NAMALWA (cell line): ENCODE measurements at regions not wholly inside any gene's neighbourhood (a gene's known extent, or its start where the extent isn't known, plus 50 kb on each side); places are given as distances from the start of the nearest gene placed in this dataset.

Experiments used
- DNase-seq: peaks from one replicate; pipeline ENCODE4 v3.0.0-alpha.2; 2015; ENCODE audit warnings: low spot score

- no peak for DNase-seq
Measured at GRCh38 chr12:115259968-115260747, 576.2 kb upstream of the TBX3 start.

- no peak for DNase-seq
Measured at GRCh38 chr12:115257791-115258190, 573.8 kb upstream of the TBX3 start.

GRCh38 chr12:115255962-115256361 is 572.0 kb upstream of the TBX3 start:
- no peak for DNase-seq

- DNase-seq, result no peak
Measured at GRCh38 chr12:115255257-115255656, 571.3 kb upstream of the TBX3 start.

GRCh38 chr12:115253049-115253448 is 569.1 kb upstream of the TBX3 start:
- no peak for DNase-seq

GRCh38 chr12:115251727-115252126 is 567.8 kb upstream of the TBX3 start:
- no peak for DNase-seq

- no peak for DNase-seq
Measured at GRCh38 chr12:115249671-115250278, 565.8 kb upstream of the TBX3 start.

GRCh38 chr12:115245020-115245419 is 561.0 kb upstream of the TBX3 start:
- DNase-seq, result no peak

GRCh38 chr12:115243933-115244628 is 560.1 kb upstream of the TBX3 start:
- DNase-seq, result no peak

- DNase-seq, result no peak
Measured at GRCh38 chr12:115240251-115240650, 556.3 kb upstream of the TBX3 start.

GRCh38 chr12:115235880-115236279 is 551.9 kb upstream of the TBX3 start:
- DNase-seq, result no peak

GRCh38 chr12:115233891-115234543 is 550.0 kb upstream of the TBX3 start:
- DNase-seq, result no peak

GRCh38 chr12:115232455-115233156 is 548.6 kb upstream of the TBX3 start:
- DNase-seq, result no peak

- DNase-seq, result no peak
Measured at GRCh38 chr12:115230606-115231005, 546.6 kb upstream of the TBX3 start.

GRCh38 chr12:115229517-115229916 is 545.5 kb upstream of the TBX3 start:
- no peak for DNase-seq

- DNase-seq, result no peak
Measured at GRCh38 chr12:115228434-115228833, 544.5 kb upstream of the TBX3 start.

- DNase-seq, result no peak
Measured at GRCh38 chr12:115227137-115227615, 543.2 kb upstream of the TBX3 start.

- DNase-seq, result no peak
Measured at GRCh38 chr12:115225845-115226244, 541.9 kb upstream of the TBX3 start.

- DNase-seq, result no peak
Measured at GRCh38 chr12:115223991-115224390, 540.0 kb upstream of the TBX3 start.

- no peak for DNase-seq
Measured at GRCh38 chr12:115223322-115223721, 539.3 kb upstream of the TBX3 start.

- DNase-seq, result no peak
Measured at GRCh38 chr12:115222220-115222619, 538.2 kb upstream of the TBX3 start.

GRCh38 chr12:115216301-115216700 is 532.3 kb upstream of the TBX3 start:
- DNase-seq, result no peak
